Fibroblast of pulmonary artery (primary cell): ENCODE measurements at regions not wholly inside any gene's neighbourhood (a gene's known extent, or its start where the extent isn't known, plus 50 kb on each side); places are given as distances from the start of the nearest gene placed in this dataset.

Source experiments
- DNase-seq: peaks from one replicate; pipeline ENCODE4 v3.0.0-alpha.2; 2010; ENCODE audit warnings: low read depth
- H3K4me3 ChIP-seq: replicated peaks from 2 replicates; pipeline ENCODE4 v1.5.1; 2011; ENCODE audit warnings: low read depth, mild to moderate bottlenecking, control low read depth, low read length, moderate library complexity
- CTCF ChIP-seq: IDR thresholded peaks from 2 replicates; pipeline ENCODE4 v1.5.1; 2011; ENCODE audit warnings: mild to moderate bottlenecking, control low read depth, low read length, inconsistent platforms; ENCODE audit errors: missing control alignments

GRCh38 chr13:80977168-80977567 lies 636.2 kb upstream of the SPRY2 start:
- H3K4me3 ChIP-seq, result no peak overlapping the region
- DNase-seq, result no peak
- no peak for TF ChIP-seq CTCF

DNA sequence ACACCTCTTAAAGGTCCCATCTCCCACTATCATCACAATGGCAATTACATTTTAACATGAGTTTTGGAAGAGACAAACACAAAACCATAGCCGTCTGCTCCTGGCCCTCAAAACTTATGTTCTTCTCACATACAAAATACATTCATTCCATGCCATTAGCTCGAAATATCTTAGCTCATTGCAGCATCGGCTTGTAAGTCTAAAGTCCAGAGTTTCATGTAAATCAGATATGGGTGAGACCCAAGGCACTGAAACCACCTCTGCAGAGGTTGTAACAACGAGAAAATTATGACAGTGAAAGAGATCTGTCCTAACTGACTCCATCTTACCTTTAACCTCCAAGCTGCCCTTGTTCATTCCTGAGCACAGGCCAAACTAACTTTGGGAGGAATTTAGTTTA lies 635.0 kb upstream of the SPRY2 start:
- no peak overlapping the region for H3K4me3 ChIP-seq
- no peak for TF ChIP-seq CTCF
- DNase-seq, result no peak

GRCh38 chr13:80973721-80974120 lies 632.8 kb upstream of the SPRY2 start:
- TF ChIP-seq CTCF, result no peak
- DNase-seq, result no peak
- no peak overlapping the region for H3K4me3 ChIP-seq

DNA sequence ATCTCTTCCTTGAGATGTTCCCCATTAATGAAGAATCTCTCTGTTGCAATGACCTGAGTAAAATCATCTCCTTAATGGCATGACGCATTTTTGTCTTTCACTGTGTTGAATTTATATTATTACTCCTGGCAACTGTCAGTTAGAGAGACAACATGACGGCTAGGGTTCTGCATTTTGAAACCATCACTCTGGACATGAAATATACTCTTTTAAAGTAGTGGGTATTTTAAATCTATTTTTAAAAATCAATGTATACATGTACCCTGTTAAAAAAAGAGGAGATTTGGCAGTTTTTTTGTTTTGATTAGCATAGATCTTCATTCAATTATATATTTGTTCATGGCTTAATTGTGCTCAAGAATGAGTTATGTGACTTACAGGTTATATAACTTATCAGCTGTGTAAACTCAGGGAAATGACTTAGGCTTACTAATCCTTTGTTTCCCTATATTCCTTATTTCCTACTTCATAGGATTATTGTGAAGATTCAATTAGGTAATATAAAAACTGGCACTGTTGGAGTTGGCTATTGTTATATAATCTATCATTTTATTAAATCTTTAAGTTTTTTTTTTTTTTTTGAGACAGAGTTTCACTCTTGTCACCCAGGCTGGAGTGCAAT lies 632.0 kb upstream of the SPRY2 start:
- no peak for DNase-seq
- no peak overlapping the region for H3K4me3 ChIP-seq
- no peak for TF ChIP-seq CTCF

DNA sequence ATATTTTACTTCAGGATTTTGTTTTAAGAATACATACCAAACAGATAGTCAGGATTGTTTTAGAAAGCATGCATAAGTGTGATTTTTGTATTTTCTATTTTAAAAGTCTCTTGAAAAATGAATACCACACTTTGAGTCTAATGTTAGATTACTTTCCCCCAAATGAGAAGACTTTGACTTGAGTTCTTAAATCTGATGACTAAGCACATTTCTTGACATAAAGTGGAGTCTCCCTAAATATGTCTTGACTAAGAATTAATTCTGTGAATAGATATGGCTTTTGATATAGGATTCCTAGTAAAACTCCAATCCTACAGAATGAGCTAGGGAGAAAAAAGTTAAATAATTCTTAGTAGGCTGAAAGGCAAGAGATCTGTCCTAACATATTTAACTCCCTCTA lies 624.2 kb upstream of the SPRY2 start:
- no peak for TF ChIP-seq CTCF
- H3K4me3 ChIP-seq, result no peak overlapping the region
- DNase-seq, result no peak

DNA sequence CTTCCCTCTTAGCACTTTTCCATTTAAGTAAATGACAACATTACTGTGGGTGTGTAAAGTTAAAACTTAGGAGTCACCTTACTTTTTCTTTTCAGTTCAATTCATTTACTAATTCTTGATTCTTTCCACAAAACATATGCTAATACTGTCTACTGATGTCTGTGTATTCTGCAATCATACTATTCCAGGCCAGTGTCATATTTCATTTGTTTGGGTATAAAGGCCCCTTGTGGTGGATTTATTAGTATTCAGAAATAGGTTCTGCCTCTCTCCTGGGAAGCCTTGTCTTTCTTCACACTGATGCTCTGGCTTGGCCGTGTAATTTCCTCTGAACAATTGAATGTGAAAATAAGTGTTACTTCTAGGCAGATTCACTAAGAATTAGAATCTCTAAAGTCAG lies 621.9 kb upstream of the SPRY2 start:
- peak; percentile 63 for DNase-seq
- no peak overlapping the region for H3K4me3 ChIP-seq
- peak; percentile 35 for TF ChIP-seq CTCF

DNA sequence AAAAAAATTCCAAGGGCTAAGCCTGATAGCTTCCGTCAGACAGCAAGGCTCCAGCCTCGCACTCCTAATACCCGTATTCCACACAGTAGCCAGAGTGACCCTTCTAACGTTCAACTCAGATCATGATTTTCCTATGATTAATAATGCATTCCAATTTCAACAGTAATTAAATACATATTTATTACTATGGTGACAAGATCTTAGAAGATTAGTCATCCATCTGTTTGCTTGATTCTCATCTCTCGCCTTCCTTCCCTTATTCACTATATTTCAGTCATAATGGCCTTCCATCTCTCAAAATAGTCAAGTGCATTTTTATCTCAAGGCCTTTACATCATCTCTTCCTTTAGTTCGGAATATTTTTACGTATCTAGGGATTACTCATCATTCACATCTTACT lies 621.2 kb upstream of the SPRY2 start:
- TF ChIP-seq CTCF, result no peak
- no peak overlapping the region for H3K4me3 ChIP-seq
- DNase-seq, result peak; percentile 31
